HG03108 (cell line): ENCODE measurements at regions not wholly inside any gene's neighbourhood (a gene's known extent, or its start where the extent isn't known, plus 50 kb on each side); places are given as distances from the start of the nearest gene placed in this dataset.
"Not testable (repeated sequence)": the region's sequence is repeated elsewhere in the genome, so short reads cannot be mapped to it uniquely, and the experiment has no call there.

ENCODE experiments used
- ATAC-seq: cut with Tn5 transposase; IDR thresholded peaks from one replicate; pipeline ENCODE4 v1.9.1; 2021; ENCODE audit warnings: moderate library complexity; ENCODE audit not compliant: unreplicated experiment

DNA sequence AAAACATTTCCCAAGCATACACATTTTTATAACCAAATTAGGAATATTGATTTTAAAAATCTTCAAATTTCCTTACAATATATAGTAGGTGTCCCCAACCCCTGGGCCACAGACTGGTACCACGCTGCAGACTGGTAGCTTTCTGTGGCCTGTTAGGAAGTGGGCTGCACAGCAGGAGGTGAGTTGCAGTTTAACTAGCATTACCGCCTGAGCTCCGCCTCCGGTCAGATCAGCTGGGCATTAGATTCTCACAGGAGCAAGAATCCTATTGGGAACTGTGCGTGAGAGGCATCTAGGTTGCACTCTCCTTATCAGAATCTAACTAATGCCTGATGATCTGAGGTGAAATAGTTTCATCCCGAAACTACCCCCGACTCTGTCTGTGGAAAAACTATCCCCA is 62.1 kb downstream of the ZWINT start:
- no peak for ATAC-seq

- ATAC-seq, result no peak
Measured at GRCh38 chr10:56296618-56297017, 64.4 kb downstream of the ZWINT start.

DNA sequence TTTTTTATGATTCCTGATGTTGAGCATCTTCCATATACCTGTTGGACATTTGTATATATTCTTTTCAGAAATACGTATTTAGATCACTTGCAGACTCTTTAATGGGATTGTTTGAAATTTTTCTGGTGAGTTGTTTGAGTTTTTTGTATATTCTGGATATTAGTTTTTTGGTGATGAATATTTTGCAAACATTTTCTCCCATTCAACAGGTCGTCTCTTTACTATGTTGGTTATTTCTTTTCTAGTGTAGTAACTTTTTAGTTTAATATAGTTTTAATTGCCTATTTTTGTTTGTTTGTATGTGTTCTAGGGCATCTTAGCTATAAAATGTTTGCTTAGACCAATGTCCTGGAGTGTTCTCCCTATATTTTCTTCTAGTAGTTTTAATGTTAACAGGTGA is 72.7 kb downstream of the ZWINT start:
- no peak for ATAC-seq

DNA sequence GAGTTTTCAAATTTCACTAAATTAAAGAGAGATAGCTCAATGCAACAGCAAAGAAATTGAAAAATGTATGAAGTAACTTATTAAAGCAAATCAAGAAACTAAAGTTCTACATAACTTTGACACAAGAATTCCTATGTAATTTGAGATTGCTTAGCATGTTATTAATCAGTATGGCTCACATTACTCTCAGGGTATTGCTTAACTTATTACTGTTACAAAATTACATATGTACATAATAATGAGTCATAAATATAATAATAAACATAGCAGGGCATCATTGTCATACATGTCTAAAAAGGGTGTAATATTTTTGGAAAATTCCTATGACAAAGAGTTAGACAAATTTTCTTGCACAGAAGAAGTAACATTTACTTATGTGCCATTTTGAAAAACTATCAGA is 75.0 kb downstream of the ZWINT start:
- no peak for ATAC-seq

- ATAC-seq, result no peak
Measured at GRCh38 chr10:56279270-56279669, 81.8 kb downstream of the ZWINT start.

DNA sequence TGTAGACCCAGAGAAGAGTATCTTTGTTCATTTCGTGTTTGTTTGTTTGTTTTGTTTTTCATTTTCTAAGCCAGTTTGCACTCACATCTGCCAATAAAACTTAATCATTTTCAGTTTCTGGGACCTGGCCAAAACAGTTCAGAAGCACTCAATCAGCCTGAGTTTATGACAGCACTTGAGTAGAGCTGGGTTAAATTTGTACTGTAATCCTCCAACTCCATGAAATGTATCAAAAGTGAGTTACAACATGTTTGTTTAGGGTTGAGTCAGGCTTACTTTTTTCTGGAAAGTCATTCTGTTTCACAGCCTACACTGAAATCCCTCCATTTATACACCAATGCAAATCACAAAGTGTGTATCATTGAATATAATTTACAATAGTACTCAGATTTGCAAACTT is 91.9 kb downstream of the ZWINT start:
- no peak for ATAC-seq

DNA sequence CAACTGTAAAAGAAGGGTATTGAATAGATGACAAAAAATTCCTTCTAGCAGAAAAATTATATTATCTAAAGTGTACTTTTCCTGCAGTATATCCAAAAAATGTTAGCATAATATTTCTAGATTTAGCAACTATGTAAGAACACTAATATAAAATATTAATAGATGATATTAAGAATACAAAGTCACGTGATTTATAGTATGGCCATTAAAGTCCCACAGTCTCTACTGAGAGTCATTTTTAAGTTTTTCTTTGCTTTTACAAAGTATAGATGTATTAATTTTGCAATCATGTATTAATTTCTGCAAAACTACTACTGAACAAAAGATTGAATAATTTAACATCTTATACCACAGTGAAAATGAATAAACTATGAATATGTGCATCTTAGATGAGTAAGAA is 94.9 kb downstream of the ZWINT start:
- no peak for ATAC-seq

DNA sequence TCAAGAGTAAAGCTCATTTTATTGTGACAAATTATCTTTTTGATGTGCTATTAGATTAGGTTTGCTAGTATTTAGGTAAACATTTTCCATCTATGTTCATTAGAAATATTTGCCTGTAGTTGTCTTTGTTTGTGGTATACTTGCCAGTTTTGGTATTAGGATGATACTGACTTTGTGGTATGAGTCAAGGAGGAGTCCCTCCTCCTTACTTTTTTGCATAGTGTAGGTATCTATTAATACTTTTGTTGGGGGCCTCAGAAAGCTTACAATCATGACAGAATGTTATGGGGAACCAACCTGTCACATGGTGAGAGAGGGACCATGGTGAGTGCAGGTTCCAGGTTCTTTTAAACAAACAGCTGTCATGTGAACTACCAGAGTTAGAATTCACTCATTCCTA is 102.1 kb downstream of the ZWINT start:
- no peak for ATAC-seq

DNA sequence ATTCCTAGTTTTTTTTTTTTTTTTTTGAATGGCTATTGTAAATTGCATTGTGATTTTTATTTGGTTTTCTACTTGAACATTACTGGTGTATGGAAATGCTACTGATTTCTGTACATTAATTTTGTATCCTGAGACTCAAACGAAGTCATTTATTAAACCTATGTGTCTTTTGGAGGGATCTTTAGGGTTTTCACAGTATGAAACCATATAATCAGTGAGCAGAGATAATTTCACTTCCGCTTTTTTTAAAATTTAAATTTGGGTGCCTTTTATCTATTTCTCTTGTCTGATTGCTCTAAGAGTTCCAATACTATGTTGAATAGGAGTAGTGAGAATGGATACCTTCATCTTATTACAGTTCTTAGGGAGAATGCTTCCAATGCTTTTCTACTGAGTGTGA is 102.7 kb downstream of the ZWINT start:
- no peak for ATAC-seq

DNA sequence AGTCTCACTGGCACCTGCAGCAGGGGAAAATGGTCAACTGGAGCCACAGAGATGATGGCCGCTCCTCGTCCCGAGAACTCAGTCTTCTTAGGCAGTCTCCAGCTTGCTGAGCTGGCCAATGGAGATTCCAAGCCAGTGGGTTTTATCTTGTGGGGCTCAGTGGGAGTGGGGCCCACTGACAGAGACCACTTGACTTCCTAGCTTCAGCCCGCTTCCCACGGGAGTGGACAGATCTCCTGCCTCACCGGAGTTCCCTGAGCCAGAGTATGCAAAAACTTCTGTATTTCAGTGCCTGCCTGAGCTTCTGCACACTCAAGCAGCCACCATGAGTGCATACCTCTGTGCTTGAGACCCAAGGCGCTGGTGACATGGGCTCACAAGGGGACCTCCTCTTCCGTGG is 105.8 kb downstream of the ZWINT start:
- ATAC-seq, result no peak

GRCh38 chr10:56240471-56240870 is 120.6 kb downstream of the ZWINT start:
- ATAC-seq, result no peak

GRCh38 chr10:56231436-56231835 is 129.6 kb downstream of the ZWINT start:
- ATAC-seq, result no peak

- ATAC-seq, result no peak
Measured at GRCh38 chr10:56222237-56222636, 138.8 kb downstream of the ZWINT start.

GRCh38 chr10:56212951-56213350 is 148.1 kb downstream of the ZWINT start:
- ATAC-seq, result no peak

DNA sequence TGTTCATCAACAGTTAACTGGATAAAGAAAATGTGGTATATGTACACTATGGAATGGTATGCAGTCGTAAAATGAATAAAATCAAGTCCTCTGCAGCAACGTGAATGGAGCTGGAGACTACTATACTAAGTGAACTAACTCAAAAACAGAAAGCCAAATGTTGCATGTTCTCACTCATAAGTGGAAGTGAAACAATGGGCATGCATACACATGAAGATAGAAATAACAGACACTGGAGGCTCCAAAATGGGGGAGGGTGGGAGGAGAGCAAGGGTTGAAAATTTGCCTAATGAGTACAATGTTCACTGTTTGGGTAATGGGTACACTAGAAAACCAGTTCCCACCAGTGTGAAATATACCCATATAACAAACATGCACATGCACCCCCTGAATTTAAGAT is 179.5 kb downstream of the ZWINT start:
- no peak for ATAC-seq

DNA sequence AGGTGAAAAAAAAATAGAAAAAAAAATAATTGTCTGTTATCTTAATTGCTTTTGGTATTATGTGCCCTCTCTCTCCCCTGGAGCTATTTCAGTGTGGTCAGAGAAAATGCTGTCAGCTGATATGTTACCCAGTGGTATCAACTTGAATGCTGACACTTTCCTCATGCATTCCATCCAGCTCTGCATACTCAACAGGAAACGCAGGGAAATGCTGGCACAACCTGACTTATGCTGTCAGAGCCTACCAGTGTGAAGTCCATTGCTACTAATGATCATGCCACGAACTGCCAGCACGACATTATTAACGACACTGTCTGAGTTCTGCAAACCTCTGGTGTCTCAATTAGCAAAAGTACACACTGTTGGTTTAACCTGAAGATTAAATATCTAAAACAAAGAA is 182.8 kb downstream of the ZWINT start:
- no peak for ATAC-seq

- ATAC-seq, result not testable (repeated sequence)
Measured at GRCh38 chr10:56155091-56155513, 206.0 kb downstream of the ZWINT start.

- no peak for ATAC-seq
Measured at GRCh38 chr10:56146806-56147205, 214.3 kb downstream of the ZWINT start.

DNA sequence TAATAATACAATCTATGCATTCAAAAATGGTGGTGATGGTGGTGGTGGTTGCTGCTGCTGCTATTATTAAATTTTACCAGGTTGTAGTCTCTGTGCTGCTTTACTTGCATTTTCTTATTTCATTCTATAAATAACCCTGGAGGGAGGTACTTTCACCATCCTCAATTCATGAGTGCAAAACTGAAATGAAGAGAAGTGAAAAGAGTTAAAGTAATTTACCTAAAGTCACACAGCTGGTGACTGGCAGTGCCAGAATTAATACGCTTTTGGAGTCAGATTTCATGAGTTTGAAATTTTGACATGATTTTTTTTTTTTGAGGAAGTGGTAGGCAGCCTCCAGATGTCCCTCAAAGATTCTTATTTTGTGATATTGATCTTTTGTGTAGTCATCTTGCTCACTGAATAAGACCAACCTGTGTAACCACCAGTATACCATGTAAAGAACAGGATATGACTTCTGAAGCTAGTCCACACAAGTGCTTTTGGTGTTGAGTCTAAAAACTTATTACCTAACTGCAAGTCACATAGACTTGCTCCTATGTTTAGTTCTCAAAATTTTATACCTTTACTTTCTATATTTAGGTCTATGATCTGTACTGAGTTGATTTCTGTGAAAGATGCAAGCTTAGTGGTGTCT is 218.8 kb downstream of the ZWINT start:
- no peak for ATAC-seq

DNA sequence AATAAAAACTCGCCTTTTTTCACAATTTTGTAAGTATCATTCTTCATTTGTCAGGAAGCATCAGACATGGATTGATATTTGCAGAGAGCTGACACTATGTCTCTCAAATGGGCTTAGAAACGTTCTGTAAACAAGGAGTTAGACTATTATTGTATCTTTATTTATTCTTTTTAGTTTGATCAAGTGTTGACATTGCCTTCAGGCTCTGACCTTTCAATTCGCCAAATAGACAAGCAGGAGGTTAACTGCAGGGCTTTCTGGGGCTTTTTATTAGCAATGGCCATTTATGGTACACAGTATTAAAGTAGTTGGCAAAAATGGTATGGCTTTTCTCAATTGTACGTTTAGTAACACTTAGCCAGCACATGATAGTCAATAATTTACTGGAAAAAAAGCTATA is 221.7 kb downstream of the ZWINT start:
- no peak for ATAC-seq

- ATAC-seq, result no peak
Measured at GRCh38 chr10:56135828-56136227, 225.2 kb downstream of the ZWINT start.

DNA sequence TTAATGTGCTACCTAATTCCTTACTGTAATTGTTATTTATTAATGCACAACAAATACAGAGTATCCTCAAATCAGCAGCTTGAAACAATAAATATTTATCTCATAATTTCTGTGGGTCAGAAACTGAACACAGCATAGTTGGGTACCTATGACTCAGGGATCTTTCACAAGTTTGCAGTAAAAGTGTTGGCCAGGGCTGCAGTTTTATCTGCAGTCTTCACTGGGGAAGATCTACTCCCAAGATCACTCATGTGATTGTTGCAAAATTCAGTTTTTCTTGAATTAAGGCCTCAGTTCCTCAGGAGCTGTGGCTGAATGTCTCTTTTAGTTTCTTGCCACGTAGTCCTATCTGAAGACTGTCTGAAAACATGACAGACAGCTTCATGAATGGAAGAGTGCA is 237.8 kb downstream of the ZWINT start:
- no peak for ATAC-seq

- no peak for ATAC-seq
Measured at GRCh38 chr10:56116684-56117083, 244.4 kb downstream of the ZWINT start.

GRCh38 chr10:56109454-56109853 is 251.6 kb downstream of the ZWINT start:
- ATAC-seq, result no peak
